RWPE2 (cell line): ENCODE measurements at regions not wholly inside any gene's neighbourhood (a gene's known extent, or its start where the extent isn't known, plus 50 kb on each side); places are given as distances from the start of the nearest gene placed in this dataset.

ENCODE experiments used
- ATAC-seq: fragments of 200-7000 bp; cut with Tn5 transposase; 3 replicates; pipeline ENCODE4 v1.9.1; 2021; ENCODE audit warnings: low read depth
- DNase-seq: peaks from one replicate; pipeline ENCODE4 v3.0.0-alpha.2; 2020; ENCODE audit warnings: low spot score
- H3K27ac ChIP-seq: fragments of 450-650 bp; 2 replicates; pipeline ENCODE4 v1.5.1; 2017; ENCODE audit warnings: mild to moderate bottlenecking; ENCODE audit not compliant: poor library complexity, severe bottlenecking
- H3K27me3 ChIP-seq: fragments of 250-450 bp; sonication (Bioruptor Pico); 2 replicates; pipeline ENCODE4 v1.5.1; 2021; ENCODE audit warnings: mild to moderate bottlenecking, moderate library complexity; ENCODE audit not compliant: insufficient read depth, poor library complexity, severe bottlenecking
- H3K36me3 ChIP-seq: fragments of 250-450 bp; sonication (Bioruptor Pico); 2 replicates; pipeline ENCODE4 v1.5.1; 2020; ENCODE audit warnings: low read depth, mild to moderate bottlenecking, moderate library complexity
- H3K4me1 ChIP-seq: fragments of 250-450 bp; sonication (Bioruptor Pico); 2 replicates; pipeline ENCODE4 v1.5.1; 2021; ENCODE audit warnings: mild to moderate bottlenecking, moderate library complexity; ENCODE audit not compliant: insufficient read depth, poor library complexity, severe bottlenecking
- H3K4me3 ChIP-seq: fragments of 250-450 bp; sonication (Bioruptor Pico); 2 replicates; pipeline ENCODE4 v1.5.1; 2021; ENCODE audit warnings: mild to moderate bottlenecking, moderate library complexity; ENCODE audit not compliant: severe bottlenecking
- H3K9me3 ChIP-seq: fragments of 250-450 bp; sonication (Bioruptor Pico); 2 replicates; pipeline ENCODE4 v1.5.1; 2021; ENCODE audit warnings: mild to moderate bottlenecking, moderate library complexity; ENCODE audit not compliant: severe bottlenecking
- CTCF ChIP-seq: fragments of 450-650 bp; IDR thresholded peaks from one replicate; pipeline ENCODE4 v1.5.1; 2017; ENCODE audit warnings: mild to moderate bottlenecking, moderate library complexity; ENCODE audit not compliant: poor library complexity, severe bottlenecking

- Histone ChIP-seq H3K36me3 (no peaks in the 10 kb centered on the region), H3K4me3 (no peak overlapping the region), H3K4me1 (peaks cover 17% of the 10 kb centered on the region), H3K27me3 (no peaks in the 10 kb centered on the region), H3K9me3 (peaks cover 12% of the 10 kb centered on the region), H3K27ac (no peak overlapping the region)
- DNase-seq (no peak), ATAC-seq (no peak)
- TF ChIP-seq CTCF, result no peak
These were observed 628.3 kb upstream of the ADGRL2 start for GRCh38 chr1:81172483-81172882.

- no peak for DNase-seq
- Histone ChIP-seq H3K27me3 (no peaks in the 10 kb centered on the region), H3K27ac (no peak overlapping the region), H3K9me3 (peaks cover 12% of the 10 kb centered on the region), H3K4me3 (no peak overlapping the region), H3K4me1 (peaks cover 17% of the 10 kb centered on the region), H3K36me3 (no peaks in the 10 kb centered on the region)
- TF ChIP-seq CTCF, result no peak
- ATAC-seq, result no peak
These were observed 630.0 kb upstream of the ADGRL2 start for GRCh38 chr1:81170721-81171120.

- Histone ChIP-seq H3K27ac (no peak overlapping the region), H3K4me1 (no peaks in the 10 kb centered on the region), H3K4me3 (no peak overlapping the region), H3K36me3 (no peaks in the 10 kb centered on the region), H3K9me3 (no peaks in the 10 kb centered on the region), H3K27me3 (no peaks in the 10 kb centered on the region)
- TF ChIP-seq CTCF, result no peak
- DNase-seq (no peak), ATAC-seq (peak; percentile 44; the same call in 1 of the 3 replicates)
These were observed 634.8 kb upstream of the ADGRL2 start for GRCh38 chr1:81165963-81166362.

GRCh38 chr1:81160696-81161095 lies 640.0 kb upstream of the ADGRL2 start:
- no peak overlapping the region for H3K4me3 ChIP-seq
- no peak for ATAC-seq
- H3K4me1 ChIP-seq, result peaks cover 7% of the 10 kb centered on the region
- DNase-seq, result no peak
- H3K27ac ChIP-seq, result no peak overlapping the region
- H3K9me3 ChIP-seq, result no peaks in the 10 kb centered on the region
- TF ChIP-seq CTCF, result no peak
- no peaks in the 10 kb centered on the region for H3K36me3 ChIP-seq
- H3K27me3 ChIP-seq, result no peaks in the 10 kb centered on the region

- Histone ChIP-seq H3K27me3 (no peaks in the 10 kb centered on the region), H3K4me3 (no peak overlapping the region), H3K4me1 (peaks cover 7% of the 10 kb centered on the region), H3K36me3 (no peaks in the 10 kb centered on the region), H3K9me3 (no peaks in the 10 kb centered on the region), H3K27ac (no peak overlapping the region)
- no peak for TF ChIP-seq CTCF
- ATAC-seq (no peak), DNase-seq (no peak)
These were observed 642.1 kb upstream of the ADGRL2 start for GRCh38 chr1:81158592-81158991.
